Right lobe of liver (tissue), 6 donors: ENCODE measurements at regions not wholly inside any gene's neighbourhood (a gene's known extent, or its start where the extent isn't known, plus 50 kb on each side); places are given as distances from the start of the nearest gene placed in this dataset.
A peak's percentile ranks its signal among the peaks of the same experiment; 100 is the strongest.

Source experiments
- ATAC-seq, 4 donors: fragments of 200-7000 bp; cut with Tn5 transposase; one replicate each; pipeline ENCODE4 v1.9.1; 2020; ENCODE audit warnings: mild to moderate bottlenecking in 4 of 4, moderate library complexity in 4 of 4
- DNase-seq, 3 donors: peaks; one replicate each; pipeline ENCODE4 v3.0.0-alpha.2; 2020
- H3K27ac ChIP-seq, 3 donors: fragments of 200-600 bp; one replicate each; pipeline ENCODE4 v1.8.0; 2022
- H3K27me3 ChIP-seq, 2 donors: fragments of 200-600 bp; one replicate each; pipeline ENCODE4 v1.8.0; 2022
- H3K36me3 ChIP-seq, 4 donors: fragments of 200-600 bp; sonication (generic) in 1 of 4; one replicate each; pipeline versions ENCODE4 v1.5.1 to v1.8.0; 2017 to 2022; ENCODE audit warnings: control low read depth in 1 of 4
- H3K4me1 ChIP-seq, 4 donors: fragments of 200-600 bp; sonication (generic) in 1 of 4; one replicate each; pipeline versions ENCODE4 v1.5.1 to v1.8.0; 2017 to 2022; ENCODE audit warnings: control low read depth in 1 of 4
- H3K4me3 ChIP-seq, 3 donors: fragments of 200-600 bp; one replicate each; pipeline ENCODE4 v1.8.0; 2022
- H3K9me3 ChIP-seq, 4 donors: fragments of 200-600 bp; sonication (generic) in 1 of 4; one replicate each; pipeline versions ENCODE4 v1.5.1 to v1.8.0; 2017 to 2022; ENCODE audit warnings: control low read depth in 1 of 4
- CTCF ChIP-seq, 4 donors: fragments of 200-600 bp in 3 of 4; fragments of 450-650 bp in 1 of 4; IDR thresholded peaks; one replicate each; pipeline versions ENCODE4 v1.5.1 to v1.8.0; 2016 to 2022; ENCODE audit warnings: antibody characterized with exemption in 4 of 4, mild to moderate bottlenecking in 2 of 4
- POLR2A ChIP-seq: fragments of 450-650 bp; IDR thresholded peaks from one replicate; pipeline ENCODE4 v1.6.1; 2017; ENCODE audit warnings: antibody characterized with exemption, mild to moderate bottlenecking
- WGBS: methylation state at CpG from one replicate; pipeline ENCODE4 v1.1.6; 2018; ENCODE audit warnings: low coverage, low lambda C conversion rate; ENCODE audit not compliant: insufficient coverage; ENCODE audit errors: missing lambda C conversion rate; 5-methylcytosine and 5-hydroxymethylcytosine counted together
- intact Hi-C, 2 donors: fragments of 100-400 bp; cut with DNase I; formaldehyde crosslinking; loops; one replicate each; pipeline versions ENCODE4 v1.11.2 to v1.14.1; 2022
- donor health status: DM: no; HTN: yes; CAD: no.
- donor health status: DM: no; HTN: no; CAD: no.
- donor health status: DM: no; HTN: no; CAD: no.
- donor health status: DM: no; HTN: yes; CAD: no.
- donor health status: DM: no; HTN: yes; CAD: no.

- 56% methylated on average over 5 of the region's 5 CpGs for WGBS
- ATAC-seq: no peak
- intact Hi-C loops: no loop called here
- Histone ChIP-seq H3K4me3 (no peak overlapping the region), H3K27ac (no peak overlapping the region), H3K4me1 (no peaks in the 10 kb centered on the region), H3K9me3 (no peaks in the 10 kb centered on the region), H3K36me3 (no peaks in the 10 kb centered on the region), H3K27me3 (no peaks in the 10 kb centered on the region)
- no peak for DNase-seq
- TF ChIP-seq CTCF (IDR thresholded peaks at IDR 0.05) (no peak), POLR2A (no peak)
Measured at GRCh38 chr9:118515947-118516346, 811.7 kb downstream of the TLR4 start.

GRCh38 chr9:118521261-118521660 lies 817.1 kb downstream of the TLR4 start:
- Histone ChIP-seq H3K36me3 (no peaks in the 10 kb centered on the region), H3K27ac (no peak overlapping the region), H3K4me3 (no peak overlapping the region), H3K4me1 (no peaks in the 10 kb centered on the region), H3K27me3 (no peaks in the 10 kb centered on the region), H3K9me3 (no peaks in the 10 kb centered on the region)
- ATAC-seq (no peak), DNase-seq (no peak)
- 31% methylated on average over 2 of the region's 3 CpGs for WGBS
- intact Hi-C loops: no loop called here
- no peak for TF ChIP-seq POLR2A
- TF ChIP-seq CTCF (IDR thresholded peaks at IDR 0.05): no peak

GRCh38 chr9:118522093-118523028 lies 818.2 kb downstream of the TLR4 start:
- no peak overlapping the region for H3K27ac ChIP-seq
- WGBS: 25% methylated on average over 9 of the region's 9 CpGs
- intact Hi-C loops: no loop called here
- H3K9me3 ChIP-seq: no peaks in the 10 kb centered on the region
- H3K4me3 ChIP-seq: no peak overlapping the region
- DNase-seq: no peak
- no peaks in the 10 kb centered on the region for H3K36me3 ChIP-seq
- no peaks in the 10 kb centered on the region for H3K4me1 ChIP-seq
- ATAC-seq: peak; percentile 68 to 79 (median 75)
- TF ChIP-seq POLR2A (no peak), CTCF (IDR thresholded peaks at IDR 0.05) (peak; percentile 43 to 65 (median 54))
- H3K27me3 ChIP-seq: no peaks in the 10 kb centered on the region

GRCh38 chr9:118527261-118527660 lies 823.1 kb downstream of the TLR4 start:
- ATAC-seq (no peak), DNase-seq (no peak)
- intact Hi-C loops: no loop called here
- Histone ChIP-seq H3K9me3 (no peaks in the 10 kb centered on the region), H3K27me3 (no peaks in the 10 kb centered on the region), H3K36me3 (no peaks in the 10 kb centered on the region), H3K4me1 (no peaks in the 10 kb centered on the region), H3K4me3 (no peak overlapping the region), H3K27ac (no peak overlapping the region)
- TF ChIP-seq CTCF (IDR thresholded peaks at IDR 0.05) (no peak), POLR2A (no peak)
- 61% methylated on average over 1 of the region's 1 CpG for WGBS
